NB4 (cell line): ENCODE measurements at regions not wholly inside any gene's neighbourhood (a gene's known extent, or its start where the extent isn't known, plus 50 kb on each side); places are given as distances from the start of the nearest gene placed in this dataset.

Source experiments
- CTCF ChIP-seq: IDR thresholded peaks from one replicate; pipeline ENCODE4 v1.5.1; 2012; ENCODE audit warnings: low read depth, low read length
- MAX ChIP-seq: IDR thresholded peaks from 2 replicates; pipeline ENCODE4 v1.6.1; 2011; ENCODE audit warnings: low read depth, low read length
- MYC ChIP-seq: IDR thresholded peaks from 2 replicates; pipeline ENCODE4 v1.6.1; 2011; ENCODE audit warnings: low read depth, low read length
- POLR2A ChIP-seq: IDR thresholded peaks from 2 replicates; pipeline ENCODE4 v1.6.1; 2011; ENCODE audit warnings: mild to moderate bottlenecking; ENCODE audit not compliant: insufficient read length; ENCODE audit errors: extremely low read depth

GRCh38 chr6:85824329-85824728 lies 181.6 kb upstream of the SYNCRIP start:
- TF ChIP-seq CTCF (no peak), POLR2A (no peak), MAX (no peak), MYC (no peak)
